HCT116 (cell line): ENCODE measurements at regions not wholly inside any gene's neighbourhood (a gene's known extent, or its start where the extent isn't known, plus 50 kb on each side); places are given as distances from the start of the nearest gene placed in this dataset.

ENCODE experiments used
- CBX3 ChIP-seq: IDR thresholded peaks from 2 replicates; pipeline ENCODE4 v1.6.1; 2012; ENCODE audit warnings: low read depth
- EZH2 ChIP-seq: fragments of 200-600 bp; sonication (generic); IDR thresholded peaks from 2 replicates; pipeline ENCODE4 v1.6.1; 2017; ENCODE audit warnings: antibody characterized with exemption, mixed run types
- FOSL1 ChIP-seq: IDR thresholded peaks from 2 replicates; pipeline ENCODE4 v1.6.1; 2012; ENCODE audit warnings: low read depth
- JUND ChIP-seq: IDR thresholded peaks from 2 replicates; pipeline ENCODE4 v1.6.1; 2012
- POLR2A ChIP-seq: IDR thresholded peaks from 2 replicates; pipeline ENCODE4 v1.7.0; 2011; ENCODE audit warnings: borderline replicate concordance; ENCODE audit not compliant: insufficient read depth, insufficient read length; ENCODE audit errors: extremely low read depth
- POLR2AphosphoS5 ChIP-seq: IDR thresholded peaks from 2 replicates; pipeline ENCODE4 v1.6.1; 2011; ENCODE audit warnings: mild to moderate bottlenecking, low read depth, low read length, moderate library complexity
- SRF ChIP-seq: IDR thresholded peaks from 2 replicates; pipeline ENCODE4 v1.6.1; 2012; ENCODE audit warnings: low read depth
- YY1 ChIP-seq: IDR thresholded peaks from 2 replicates; pipeline ENCODE4 v1.6.1; 2011; ENCODE audit warnings: low read length, low read depth, moderate library complexity, mild to moderate bottlenecking; ENCODE audit not compliant: insufficient replicate concordance; ENCODE audit errors: extremely low read depth
- ZNF274 ChIP-seq: fragments of 200-500 bp; sonication (Bioruptor generic); IDR thresholded peaks from 2 replicates; pipeline ENCODE4 v1.6.1; 2014; ENCODE audit warnings: mild to moderate bottlenecking, low read depth, low read length, inconsistent platforms
- TF ChIP-seq, protein P1 (sequence below), 3 experiments: fragments of 200-600 bp in 1 of 3; sonication (generic) in 1 of 3; IDR thresholded peaks in 2 of 3; conservative IDR thresholded peaks in 1 of 3; 2 replicates each; pipeline ENCODE4 v1.5.1; 2012 to 2017; ENCODE audit warnings: low read depth in 2 of 3, low read length in 2 of 3, antibody characterized with exemption in 1 of 3, borderline replicate concordance in 1 of 3, control low read depth in 1 of 3, mild to moderate bottlenecking in 1 of 3, mixed read lengths in 1 of 3, mixed run types in 1 of 3, moderate library complexity in 1 of 3; ENCODE audit not compliant: insufficient read depth in 1 of 3
- TF ChIP-seq, protein P2 (sequence below): IDR thresholded peaks from 2 replicates; pipeline ENCODE4 v1.6.1; 2012

DNA sequence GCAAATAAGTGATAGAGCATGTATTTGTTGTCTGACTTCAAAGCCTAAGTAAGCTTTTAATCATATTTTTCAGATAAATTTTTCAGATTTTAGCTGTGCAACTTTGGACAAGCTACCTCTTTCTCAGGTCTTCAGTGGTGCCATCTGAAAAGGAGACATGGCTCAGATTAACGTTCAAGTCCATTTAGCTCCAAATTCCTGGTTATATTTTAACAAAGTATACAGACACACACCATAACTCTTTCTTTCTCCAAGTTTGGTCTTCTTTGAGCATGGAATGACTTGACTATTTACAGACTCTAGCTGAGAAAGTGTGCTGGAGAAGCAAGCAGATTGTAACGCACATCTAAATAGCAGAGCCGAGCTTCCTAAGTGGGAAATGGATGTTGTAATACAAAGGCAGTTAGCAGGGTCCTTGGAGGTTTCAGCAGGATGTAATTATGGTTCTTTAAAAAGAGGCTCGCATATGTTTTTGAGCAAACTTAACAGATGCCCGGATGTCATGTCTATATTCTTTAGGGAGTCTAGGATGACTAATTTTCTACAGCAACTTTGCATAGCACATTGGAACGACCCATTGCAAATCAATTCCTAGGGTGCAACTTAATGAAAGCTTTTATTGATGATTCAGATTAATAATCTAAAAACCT lies 128.1 kb upstream of the E2F8 start:
- no peak for TF ChIP-seq POLR2A
- TF ChIP-seq EZH2, result no peak
- TF ChIP-seq JUND, result no peak
- TF ChIP-seq ZNF274, result no peak
- TF ChIP-seq FOSL1, result no peak
- TF ChIP-seq, protein P1, sequence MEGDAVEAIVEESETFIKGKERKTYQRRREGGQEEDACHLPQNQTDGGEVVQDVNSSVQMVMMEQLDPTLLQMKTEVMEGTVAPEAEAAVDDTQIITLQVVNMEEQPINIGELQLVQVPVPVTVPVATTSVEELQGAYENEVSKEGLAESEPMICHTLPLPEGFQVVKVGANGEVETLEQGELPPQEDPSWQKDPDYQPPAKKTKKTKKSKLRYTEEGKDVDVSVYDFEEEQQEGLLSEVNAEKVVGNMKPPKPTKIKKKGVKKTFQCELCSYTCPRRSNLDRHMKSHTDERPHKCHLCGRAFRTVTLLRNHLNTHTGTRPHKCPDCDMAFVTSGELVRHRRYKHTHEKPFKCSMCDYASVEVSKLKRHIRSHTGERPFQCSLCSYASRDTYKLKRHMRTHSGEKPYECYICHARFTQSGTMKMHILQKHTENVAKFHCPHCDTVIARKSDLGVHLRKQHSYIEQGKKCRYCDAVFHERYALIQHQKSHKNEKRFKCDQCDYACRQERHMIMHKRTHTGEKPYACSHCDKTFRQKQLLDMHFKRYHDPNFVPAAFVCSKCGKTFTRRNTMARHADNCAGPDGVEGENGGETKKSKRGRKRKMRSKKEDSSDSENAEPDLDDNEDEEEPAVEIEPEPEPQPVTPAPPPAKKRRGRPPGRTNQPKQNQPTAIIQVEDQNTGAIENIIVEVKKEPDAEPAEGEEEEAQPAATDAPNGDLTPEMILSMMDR (IDR thresholded peaks at IDR 0.05 in 2 of 3, conservative IDR thresholded peaks at IDR 0.05 in 1 of 3; ENCODE audit: borderline replicate concordance in 1 of 3, insufficient read depth in 1 of 3, low read depth in 2 of 3, low read length in 2 of 3), result no peak
- TF ChIP-seq, protein P2, sequence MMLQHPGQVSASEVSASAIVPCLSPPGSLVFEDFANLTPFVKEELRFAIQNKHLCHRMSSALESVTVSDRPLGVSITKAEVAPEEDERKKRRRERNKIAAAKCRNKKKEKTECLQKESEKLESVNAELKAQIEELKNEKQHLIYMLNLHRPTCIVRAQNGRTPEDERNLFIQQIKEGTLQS, result no peak
- no peak for TF ChIP-seq YY1
- no peak for TF ChIP-seq SRF
- no peak for TF ChIP-seq CBX3
- no peak for TF ChIP-seq POLR2AphosphoS5
